DOHH2 (cell line): ENCODE measurements at regions not wholly inside any gene's neighbourhood (a gene's known extent, or its start where the extent isn't known, plus 50 kb on each side); places are given as distances from the start of the nearest gene placed in this dataset.

Experiments
- EZH2phosphoT487 ChIP-seq: fragments of 200-600 bp; sonication (generic); IDR thresholded peaks from 2 replicates; pipeline ENCODE4 v1.6.1; 2017; ENCODE audit warnings: borderline replicate concordance, mild to moderate bottlenecking, antibody characterized with exemption, low read length, moderate library complexity, mixed read lengths
- TF ChIP-seq, protein P1 (sequence below): fragments of 200-600 bp; sonication (generic); IDR thresholded peaks from one replicate; pipeline ENCODE4 v1.5.1; 2014; ENCODE audit warnings: antibody characterized with exemption, mild to moderate bottlenecking, low read depth, low read length; ENCODE audit not compliant: poor library complexity, severe bottlenecking

DNA sequence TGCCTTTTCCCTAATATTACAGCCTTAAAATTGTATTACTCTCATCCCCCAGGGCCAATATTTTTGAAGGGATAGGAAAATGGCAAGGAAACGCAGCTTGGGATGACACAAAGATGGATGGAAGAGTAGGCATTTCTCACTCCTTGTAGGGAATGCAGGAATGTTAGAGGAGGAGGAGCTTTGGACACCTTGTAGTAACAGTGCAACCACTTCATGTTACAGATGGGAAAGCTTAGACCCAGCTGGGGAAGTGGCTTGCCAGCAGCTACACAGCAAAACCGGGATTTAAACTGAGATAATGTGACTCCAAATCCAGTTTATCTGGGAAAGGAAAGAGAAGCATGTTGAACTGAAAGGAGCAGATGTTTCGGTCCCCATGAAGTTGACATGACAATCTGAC is 473.7 kb upstream of the DAB1 start:
- TF ChIP-seq, protein P1, sequence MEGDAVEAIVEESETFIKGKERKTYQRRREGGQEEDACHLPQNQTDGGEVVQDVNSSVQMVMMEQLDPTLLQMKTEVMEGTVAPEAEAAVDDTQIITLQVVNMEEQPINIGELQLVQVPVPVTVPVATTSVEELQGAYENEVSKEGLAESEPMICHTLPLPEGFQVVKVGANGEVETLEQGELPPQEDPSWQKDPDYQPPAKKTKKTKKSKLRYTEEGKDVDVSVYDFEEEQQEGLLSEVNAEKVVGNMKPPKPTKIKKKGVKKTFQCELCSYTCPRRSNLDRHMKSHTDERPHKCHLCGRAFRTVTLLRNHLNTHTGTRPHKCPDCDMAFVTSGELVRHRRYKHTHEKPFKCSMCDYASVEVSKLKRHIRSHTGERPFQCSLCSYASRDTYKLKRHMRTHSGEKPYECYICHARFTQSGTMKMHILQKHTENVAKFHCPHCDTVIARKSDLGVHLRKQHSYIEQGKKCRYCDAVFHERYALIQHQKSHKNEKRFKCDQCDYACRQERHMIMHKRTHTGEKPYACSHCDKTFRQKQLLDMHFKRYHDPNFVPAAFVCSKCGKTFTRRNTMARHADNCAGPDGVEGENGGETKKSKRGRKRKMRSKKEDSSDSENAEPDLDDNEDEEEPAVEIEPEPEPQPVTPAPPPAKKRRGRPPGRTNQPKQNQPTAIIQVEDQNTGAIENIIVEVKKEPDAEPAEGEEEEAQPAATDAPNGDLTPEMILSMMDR, result no peak
- no peak for TF ChIP-seq EZH2phosphoT487
